ENCODE measurements at regions not wholly inside any gene's neighbourhood (a gene's known extent, or its start where the extent isn't known, plus 50 kb on each side); places are given as distances from the start of the nearest gene placed in this dataset.
"Not testable (repeated sequence)": the region's sequence is repeated elsewhere in the genome, so short reads cannot be mapped to it uniquely, and the experiment has no call there.

DNA sequence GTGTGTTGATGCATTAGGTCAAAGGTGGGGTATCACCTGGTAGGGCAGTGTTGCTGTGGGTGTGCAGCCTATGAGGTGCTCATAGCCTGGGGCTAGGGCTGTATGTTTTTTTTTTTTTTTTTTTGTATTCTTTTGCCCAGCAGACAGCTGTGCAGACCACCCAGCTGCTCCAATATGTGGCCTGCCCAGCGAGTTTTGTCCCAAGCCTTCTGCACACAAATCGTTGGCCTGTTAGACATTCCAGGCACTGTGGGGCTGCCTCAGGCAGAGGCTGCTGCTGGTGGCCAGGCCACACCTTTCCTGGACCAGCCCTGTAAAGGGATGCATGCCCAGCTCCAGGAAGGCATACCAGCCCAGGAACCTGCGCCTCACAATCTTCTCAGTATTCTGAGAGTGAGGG, 348.5 kb downstream of the JRKL start:
- H3K79me2 ChIP-seq (ENCODE audit: low read length), result no peaks in the 10 kb centered on the region
- H3K4me1 ChIP-seq (ENCODE audit: low read length), result no peaks in the 10 kb centered on the region
- no peaks in the 10 kb centered on the region for H3K9me3 ChIP-seq (ENCODE audit: insufficient read depth, low read length)
- no peaks in the 10 kb centered on the region for H3K27me3 ChIP-seq (ENCODE audit: low read depth, low read length)
- no peak overlapping the region for H2AFZ ChIP-seq (ENCODE audit: low read depth, low read length)
- H3K9ac ChIP-seq (ENCODE audit: low read length), result no peak overlapping the region
- no peaks in the 10 kb centered on the region for H4K20me1 ChIP-seq (ENCODE audit: insufficient read depth, low read length)
- no peak overlapping the region for H3K4me3 ChIP-seq (ENCODE audit: low read length)
- H3K27ac ChIP-seq (ENCODE audit: low read length), result no peak overlapping the region
- TF ChIP-seq, protein P1, sequence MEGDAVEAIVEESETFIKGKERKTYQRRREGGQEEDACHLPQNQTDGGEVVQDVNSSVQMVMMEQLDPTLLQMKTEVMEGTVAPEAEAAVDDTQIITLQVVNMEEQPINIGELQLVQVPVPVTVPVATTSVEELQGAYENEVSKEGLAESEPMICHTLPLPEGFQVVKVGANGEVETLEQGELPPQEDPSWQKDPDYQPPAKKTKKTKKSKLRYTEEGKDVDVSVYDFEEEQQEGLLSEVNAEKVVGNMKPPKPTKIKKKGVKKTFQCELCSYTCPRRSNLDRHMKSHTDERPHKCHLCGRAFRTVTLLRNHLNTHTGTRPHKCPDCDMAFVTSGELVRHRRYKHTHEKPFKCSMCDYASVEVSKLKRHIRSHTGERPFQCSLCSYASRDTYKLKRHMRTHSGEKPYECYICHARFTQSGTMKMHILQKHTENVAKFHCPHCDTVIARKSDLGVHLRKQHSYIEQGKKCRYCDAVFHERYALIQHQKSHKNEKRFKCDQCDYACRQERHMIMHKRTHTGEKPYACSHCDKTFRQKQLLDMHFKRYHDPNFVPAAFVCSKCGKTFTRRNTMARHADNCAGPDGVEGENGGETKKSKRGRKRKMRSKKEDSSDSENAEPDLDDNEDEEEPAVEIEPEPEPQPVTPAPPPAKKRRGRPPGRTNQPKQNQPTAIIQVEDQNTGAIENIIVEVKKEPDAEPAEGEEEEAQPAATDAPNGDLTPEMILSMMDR (IDR thresholded peaks at IDR 0.05; ENCODE audit: low read depth, low read length), result no peak
- no peak for TF ChIP-seq EZH2phosphoT487 (IDR thresholded peaks at IDR 0.05; ENCODE audit: low read depth)
- no peaks in the 10 kb centered on the region for H3K36me3 ChIP-seq (replicated peaks; ENCODE audit: low read depth, low read length)
- H3K4me2 ChIP-seq (ENCODE audit: low read length), result no peak overlapping the region

DNA sequence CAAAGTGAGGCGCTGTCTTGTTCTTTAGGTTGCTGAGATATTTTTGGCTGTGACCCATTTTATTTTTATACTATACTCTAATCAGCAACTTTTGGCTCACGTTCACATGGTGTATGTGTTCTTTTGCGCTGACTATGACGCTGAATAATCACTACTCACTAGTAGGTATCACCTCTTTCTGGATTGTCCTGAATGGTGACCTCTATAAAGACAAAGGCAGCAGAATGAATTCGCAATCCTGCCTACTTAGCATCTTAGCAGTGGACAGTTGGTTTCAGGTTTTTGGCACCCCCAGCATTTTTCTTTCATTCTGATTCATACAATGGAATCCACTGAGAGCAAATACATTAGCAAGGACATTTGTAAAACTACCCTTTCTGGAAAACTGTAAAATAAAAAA, 351.3 kb downstream of the JRKL start:
- Histone ChIP-seq H2AFZ (ENCODE audit: low read depth, low read length) (no peak overlapping the region), H3K4me2 (ENCODE audit: low read length) (no peak overlapping the region), H4K20me1 (ENCODE audit: insufficient read depth, low read length) (no peaks in the 10 kb centered on the region), H3K4me1 (ENCODE audit: low read length) (no peaks in the 10 kb centered on the region), H3K4me3 (ENCODE audit: low read length) (no peak overlapping the region), H3K9me3 (ENCODE audit: insufficient read depth, low read length) (no peaks in the 10 kb centered on the region), H3K9ac (ENCODE audit: low read length) (no peak overlapping the region), H3K36me3 (replicated peaks; ENCODE audit: low read depth, low read length) (no peaks in the 10 kb centered on the region), H3K27me3 (ENCODE audit: low read depth, low read length) (no peaks in the 10 kb centered on the region), H3K27ac (ENCODE audit: low read length) (no peak overlapping the region), H3K79me2 (ENCODE audit: low read length) (no peaks in the 10 kb centered on the region)
- TF ChIP-seq, protein P1 (IDR thresholded peaks at IDR 0.05; ENCODE audit: low read depth, low read length), result no peak
- no peak for TF ChIP-seq EZH2phosphoT487 (IDR thresholded peaks at IDR 0.05; ENCODE audit: low read depth)

DNA sequence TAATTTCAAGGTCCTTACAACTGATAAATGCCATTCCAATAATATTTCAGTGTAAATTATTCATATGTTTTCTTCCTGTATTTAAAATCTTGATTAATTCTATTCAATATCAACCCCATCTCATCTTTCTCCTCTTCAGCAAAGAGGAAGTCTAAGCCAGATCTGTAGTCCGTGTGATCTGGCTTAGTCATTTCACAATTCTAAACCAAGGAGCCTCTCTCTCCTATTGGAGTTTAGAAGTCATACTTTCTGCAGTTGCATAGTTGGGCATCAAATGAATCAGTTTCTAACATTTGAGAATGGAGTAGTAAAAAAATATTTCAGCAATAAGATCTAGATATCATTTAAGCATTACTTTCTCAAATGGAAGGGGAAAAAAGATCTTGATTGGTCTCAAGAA, 354.9 kb downstream of the JRKL start:
- TF ChIP-seq, protein P1 (IDR thresholded peaks at IDR 0.05; ENCODE audit: low read depth, low read length), result no peak
- no peak for TF ChIP-seq EZH2phosphoT487 (IDR thresholded peaks at IDR 0.05; ENCODE audit: low read depth)
- H3K9ac ChIP-seq (ENCODE audit: low read length), result no peak overlapping the region
- H3K79me2 ChIP-seq (ENCODE audit: low read length), result no peaks in the 10 kb centered on the region
- no peak overlapping the region for H3K27ac ChIP-seq (ENCODE audit: low read length)
- no peaks in the 10 kb centered on the region for H3K36me3 ChIP-seq (replicated peaks; ENCODE audit: low read depth, low read length)
- H3K4me1 ChIP-seq (ENCODE audit: low read length), result no peaks in the 10 kb centered on the region
- H3K4me3 ChIP-seq (ENCODE audit: low read length), result no peak overlapping the region
- H3K9me3 ChIP-seq (ENCODE audit: insufficient read depth, low read length), result no peaks in the 10 kb centered on the region
- H3K4me2 ChIP-seq (ENCODE audit: low read length), result no peak overlapping the region
- no peaks in the 10 kb centered on the region for H4K20me1 ChIP-seq (ENCODE audit: insufficient read depth, low read length)
- H2AFZ ChIP-seq (ENCODE audit: low read depth, low read length), result no peak overlapping the region
- H3K27me3 ChIP-seq (ENCODE audit: low read depth, low read length), result no peaks in the 10 kb centered on the region

DNA sequence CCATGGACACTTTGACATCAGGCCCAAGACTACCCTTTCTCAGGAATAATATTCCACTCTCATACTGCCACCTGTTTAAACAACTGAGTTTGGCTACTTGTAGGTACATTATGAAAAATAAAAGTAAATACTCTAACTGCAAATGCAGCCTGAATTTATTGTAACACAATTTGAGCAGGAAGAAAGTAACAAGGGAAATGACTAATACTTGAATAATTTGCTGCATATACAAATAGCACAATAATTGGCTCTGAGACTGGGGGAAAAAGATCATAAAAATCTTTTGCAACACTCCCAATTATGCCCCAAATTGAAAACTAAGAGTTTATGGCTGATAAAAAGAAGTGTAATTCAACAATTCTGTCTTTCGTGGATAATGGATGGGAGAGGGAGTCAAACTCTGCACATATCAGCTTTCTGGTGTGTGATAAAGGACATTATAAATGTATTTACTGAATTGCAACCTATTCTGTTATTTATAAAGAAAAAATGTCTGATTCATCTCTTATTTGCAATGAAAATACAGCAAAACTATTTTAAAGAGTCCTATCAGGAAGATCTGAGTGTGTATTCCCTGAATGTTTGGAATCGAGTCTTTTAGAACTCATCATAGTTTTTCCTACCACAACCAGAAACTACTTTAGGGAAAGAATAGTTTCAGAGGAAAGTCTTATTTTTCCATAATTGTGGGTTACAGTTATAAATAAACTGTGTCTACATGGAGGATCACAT, 359.0 kb downstream of the JRKL start:
- Histone ChIP-seq H2AFZ (ENCODE audit: low read depth, low read length) (no peak overlapping the region), H3K9me3 (ENCODE audit: insufficient read depth, low read length) (no peaks in the 10 kb centered on the region), H3K9ac (ENCODE audit: low read length) (no peak overlapping the region), H3K4me1 (ENCODE audit: low read length) (no peaks in the 10 kb centered on the region), H4K20me1 (ENCODE audit: insufficient read depth, low read length) (no peaks in the 10 kb centered on the region), H3K4me2 (ENCODE audit: low read length) (no peak overlapping the region), H3K27ac (ENCODE audit: low read length) (no peak overlapping the region), H3K4me3 (ENCODE audit: low read length) (no peak overlapping the region), H3K79me2 (ENCODE audit: low read length) (no peaks in the 10 kb centered on the region), H3K27me3 (ENCODE audit: low read depth, low read length) (no peaks in the 10 kb centered on the region), H3K36me3 (replicated peaks; ENCODE audit: low read depth, low read length) (no peaks in the 10 kb centered on the region)
- TF ChIP-seq EZH2phosphoT487 (IDR thresholded peaks at IDR 0.05; ENCODE audit: low read depth), result no peak
- TF ChIP-seq, protein P1 (IDR thresholded peaks at IDR 0.05; ENCODE audit: low read depth, low read length), result no peak

DNA sequence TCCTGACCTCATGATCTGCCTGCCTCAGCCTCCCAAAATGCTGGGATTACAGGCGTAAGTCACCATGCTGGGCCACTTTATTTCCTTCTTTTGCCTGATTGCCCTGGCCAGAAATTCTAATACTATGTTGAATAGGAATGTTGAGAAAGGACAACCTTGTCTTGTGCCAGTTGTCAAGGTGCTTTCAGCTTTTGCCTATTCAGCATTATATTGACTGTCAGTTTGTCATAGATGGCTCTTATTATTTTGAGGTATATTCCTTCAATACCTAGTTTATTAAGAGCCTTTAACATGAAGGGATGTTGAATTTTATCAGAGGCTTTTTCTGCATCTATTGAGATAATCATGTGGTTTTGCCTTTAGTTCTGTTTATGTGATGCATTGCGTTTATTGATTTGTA, 362.0 kb downstream of the JRKL start:
- H3K9ac ChIP-seq (ENCODE audit: low read length); H3K27me3 ChIP-seq (ENCODE audit: low read depth, low read length); H3K9me3 ChIP-seq (ENCODE audit: insufficient read depth, low read length); H3K4me2 ChIP-seq (ENCODE audit: low read length); H3K4me1 ChIP-seq (ENCODE audit: low read length); H3K4me3 ChIP-seq (ENCODE audit: low read length); H3K79me2 ChIP-seq (ENCODE audit: low read length); H3K27ac ChIP-seq (ENCODE audit: low read length); H2AFZ ChIP-seq (ENCODE audit: low read depth, low read length); H4K20me1 ChIP-seq (ENCODE audit: insufficient read depth, low read length); H3K36me3 ChIP-seq (replicated peaks; ENCODE audit: low read depth, low read length): not testable (repeated sequence)

Measured in OCI-LY3 (cell line).